ENCODE measurements at regions not wholly inside any gene's neighbourhood (a gene's known extent, or its start where the extent isn't known, plus 50 kb on each side); places are given as distances from the start of the nearest gene placed in this dataset.

DNA sequence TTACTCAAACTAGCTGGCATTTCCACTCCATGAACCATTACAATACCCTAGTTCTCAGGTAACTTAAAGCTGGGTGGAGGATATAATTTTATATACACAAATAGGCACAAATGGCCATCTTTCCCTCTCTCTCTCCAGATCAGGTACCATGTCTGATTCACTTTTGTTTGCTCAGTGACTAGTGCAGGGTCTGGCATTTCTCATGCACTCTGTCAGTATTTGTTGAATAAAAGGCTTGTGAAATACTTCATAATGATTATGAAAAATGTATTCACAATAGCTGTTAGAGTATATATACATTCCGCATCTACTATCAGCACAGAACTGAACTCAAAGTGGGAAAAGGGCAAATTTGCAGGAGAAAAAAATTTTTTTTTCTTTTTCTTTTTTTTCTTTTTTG, 510.2 kb upstream of the USP24 start:
- 100% methylated on average over 1 of the region's 1 CpG for WGBS (ENCODE audit: insufficient coverage, insufficient replicate concordance, low lambda C conversion rate, missing lambda C conversion rate)
- H3K36me3 ChIP-seq (ENCODE audit: control insufficient read depth in 2 of 2, insufficient read depth in 2 of 2, low read length in 1 of 2) = no peaks in the 10 kb centered on the region
- no peak overlapping the region for H3K27ac ChIP-seq (ENCODE audit: control insufficient read depth, insufficient read depth)
- H2AFZ ChIP-seq (ENCODE audit: control insufficient read depth, low read depth, low read length) = no peak overlapping the region
- SMC1A ChIA-PET (ENCODE audit: uncharacterized antibody, unreplicated experiment) = no interaction called here
- no peaks in the 10 kb centered on the region for H4K20me1 ChIP-seq (ENCODE audit: control insufficient read depth, insufficient read depth)
- no peak for DNase-seq (ENCODE audit: low read depth, low spot score)
- no peak overlapping the region for H3K9ac ChIP-seq (ENCODE audit: control insufficient read depth, insufficient read depth, low read length)
- no peak for FAIRE-seq
- H3K4me3 ChIP-seq = no peak overlapping the region
- RAD21 ChIA-PET (ENCODE audit: unreplicated experiment) = no interaction called here
- H3K4me1 ChIP-seq (ENCODE audit: control insufficient read depth, insufficient read depth, low read length) = no peaks in the 10 kb centered on the region
- H3K9me3 ChIP-seq (replicated peaks; ENCODE audit: control insufficient read depth, insufficient read depth, low read length) = no peaks in the 10 kb centered on the region
- H3K79me2 ChIP-seq (ENCODE audit: control insufficient read depth, insufficient read depth, low read length) = no peaks in the 10 kb centered on the region
- ATAC-seq = no peak
- no peak overlapping the region for H3K4me2 ChIP-seq (ENCODE audit: control insufficient read depth, insufficient read depth)
- intact Hi-C loops (cut with micrococcal nuclease; ENCODE audit: unreplicated experiment) (no loop called here), in situ Hi-C loops (cut with MboI) (no loop called here)
- TF ChIP-seq, protein P1, sequence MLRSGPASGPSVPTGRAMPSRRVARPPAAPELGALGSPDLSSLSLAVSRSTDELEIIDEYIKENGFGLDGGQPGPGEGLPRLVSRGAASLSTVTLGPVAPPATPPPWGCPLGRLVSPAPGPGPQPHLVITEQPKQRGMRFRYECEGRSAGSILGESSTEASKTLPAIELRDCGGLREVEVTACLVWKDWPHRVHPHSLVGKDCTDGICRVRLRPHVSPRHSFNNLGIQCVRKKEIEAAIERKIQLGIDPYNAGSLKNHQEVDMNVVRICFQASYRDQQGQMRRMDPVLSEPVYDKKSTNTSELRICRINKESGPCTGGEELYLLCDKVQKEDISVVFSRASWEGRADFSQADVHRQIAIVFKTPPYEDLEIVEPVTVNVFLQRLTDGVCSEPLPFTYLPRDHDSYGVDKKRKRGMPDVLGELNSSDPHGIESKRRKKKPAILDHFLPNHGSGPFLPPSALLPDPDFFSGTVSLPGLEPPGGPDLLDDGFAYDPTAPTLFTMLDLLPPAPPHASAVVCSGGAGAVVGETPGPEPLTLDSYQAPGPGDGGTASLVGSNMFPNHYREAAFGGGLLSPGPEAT (IDR thresholded peaks at IDR 0.05; ENCODE audit: low read depth) = no peak
- no peak for TF ChIP-seq RAD51 (IDR thresholded peaks at IDR 0.05)
- no peak for TF ChIP-seq SREBF2 (IDR thresholded peaks at IDR 0.05; ENCODE audit: low read length)
- TF ChIP-seq CHD1 (IDR thresholded peaks at IDR 0.05; ENCODE audit: low read depth, low read length) = no peak
- no peak for TF ChIP-seq EED (IDR thresholded peaks at IDR 0.05; ENCODE audit: low read depth)
- TF ChIP-seq SIN3A (IDR thresholded peaks at IDR 0.05; ENCODE audit: low read depth, low read length) = no peak
- TF ChIP-seq CREB1 (IDR thresholded peaks at IDR 0.05; ENCODE audit: low read depth) = no peak
- TF ChIP-seq TBL1XR1 (IDR thresholded peaks at IDR 0.05; ENCODE audit: low read depth, low read length) = no peak
- TF ChIP-seq, protein P2, sequence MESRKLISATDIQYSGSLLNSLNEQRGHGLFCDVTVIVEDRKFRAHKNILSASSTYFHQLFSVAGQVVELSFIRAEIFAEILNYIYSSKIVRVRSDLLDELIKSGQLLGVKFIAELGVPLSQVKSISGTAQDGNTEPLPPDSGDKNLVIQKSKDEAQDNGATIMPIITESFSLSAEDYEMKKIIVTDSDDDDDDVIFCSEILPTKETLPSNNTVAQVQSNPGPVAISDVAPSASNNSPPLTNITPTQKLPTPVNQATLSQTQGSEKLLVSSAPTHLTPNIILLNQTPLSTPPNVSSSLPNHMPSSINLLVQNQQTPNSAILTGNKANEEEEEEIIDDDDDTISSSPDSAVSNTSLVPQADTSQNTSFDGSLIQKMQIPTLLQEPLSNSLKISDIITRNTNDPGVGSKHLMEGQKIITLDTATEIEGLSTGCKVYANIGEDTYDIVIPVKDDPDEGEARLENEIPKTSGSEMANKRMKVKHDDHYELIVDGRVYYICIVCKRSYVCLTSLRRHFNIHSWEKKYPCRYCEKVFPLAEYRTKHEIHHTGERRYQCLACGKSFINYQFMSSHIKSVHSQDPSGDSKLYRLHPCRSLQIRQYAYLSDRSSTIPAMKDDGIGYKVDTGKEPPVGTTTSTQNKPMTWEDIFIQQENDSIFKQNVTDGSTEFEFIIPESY (IDR thresholded peaks at IDR 0.05) = no peak
- no peak for TF ChIP-seq ZNF622 (IDR thresholded peaks at IDR 0.05)
- no peak for TF ChIP-seq YBX1 (IDR thresholded peaks at IDR 0.05)
- no peak for TF ChIP-seq BACH1 (IDR thresholded peaks at IDR 0.05; ENCODE audit: borderline replicate concordance)
- TF ChIP-seq HDAC6 (IDR thresholded peaks at IDR 0.05; ENCODE audit: unreplicated experiment) = no peak
- no TSS peak for BruUV-seq (replicated peaks)
- POLR2A ChIA-PET = no interaction called here
- H3K27me3 ChIP-seq (replicated peaks in 1 of 2; ENCODE audit: control insufficient read depth in 2 of 2, insufficient read depth in 2 of 2, low read length in 1 of 2) = no peaks in the 10 kb centered on the region
- CTCF ChIA-PET = no interaction called here
